HG03066 (cell line): ENCODE measurements at regions not wholly inside any gene's neighbourhood (a gene's known extent, or its start where the extent isn't known, plus 50 kb on each side); places are given as distances from the start of the nearest gene placed in this dataset.

ENCODE experiments used
- ATAC-seq: cut with Tn5 transposase; IDR thresholded peaks from one replicate; pipeline ENCODE4 v1.9.1; 2021; ENCODE audit warnings: low read depth; ENCODE audit not compliant: unreplicated experiment

DNA sequence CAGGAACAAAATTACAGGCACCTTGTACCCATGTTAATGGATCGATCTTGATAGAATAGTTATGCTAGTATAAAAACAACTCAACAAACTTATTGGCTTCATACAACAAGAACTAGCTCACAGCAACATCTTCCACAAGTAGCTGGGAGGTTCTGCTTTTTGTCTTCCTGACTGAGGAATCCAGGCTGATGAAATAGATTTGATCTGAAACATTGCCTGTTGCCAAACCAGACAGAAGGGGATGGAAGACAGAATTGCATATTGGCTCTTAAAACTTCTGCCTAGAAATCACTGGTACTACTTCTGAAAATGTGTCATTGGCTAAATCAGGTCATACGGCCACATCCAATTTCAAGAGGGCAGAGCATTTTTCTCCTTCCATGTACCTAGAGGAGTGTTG lies 267.3 kb downstream of the RFC3 start:
- no peak for ATAC-seq

DNA sequence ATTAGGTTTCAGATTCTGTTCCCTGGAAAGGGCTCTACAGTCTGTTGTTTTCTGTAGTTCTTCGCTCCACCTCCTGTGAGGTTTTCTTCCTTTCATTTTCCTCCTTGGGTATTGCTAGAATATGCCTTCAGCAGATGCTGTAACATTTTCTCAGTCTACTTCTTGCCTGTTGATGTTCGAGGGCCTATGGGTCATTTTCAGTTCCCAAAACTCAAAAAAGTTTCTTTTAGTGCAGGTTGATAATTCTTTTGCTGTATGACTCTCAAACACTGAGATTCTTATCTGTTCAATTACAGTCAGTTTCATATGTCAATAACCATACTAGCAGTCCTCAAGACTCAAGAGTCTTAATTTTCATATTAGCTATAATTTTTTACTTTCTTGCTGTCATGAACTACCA lies 268.3 kb downstream of the RFC3 start:
- no peak for ATAC-seq

DNA sequence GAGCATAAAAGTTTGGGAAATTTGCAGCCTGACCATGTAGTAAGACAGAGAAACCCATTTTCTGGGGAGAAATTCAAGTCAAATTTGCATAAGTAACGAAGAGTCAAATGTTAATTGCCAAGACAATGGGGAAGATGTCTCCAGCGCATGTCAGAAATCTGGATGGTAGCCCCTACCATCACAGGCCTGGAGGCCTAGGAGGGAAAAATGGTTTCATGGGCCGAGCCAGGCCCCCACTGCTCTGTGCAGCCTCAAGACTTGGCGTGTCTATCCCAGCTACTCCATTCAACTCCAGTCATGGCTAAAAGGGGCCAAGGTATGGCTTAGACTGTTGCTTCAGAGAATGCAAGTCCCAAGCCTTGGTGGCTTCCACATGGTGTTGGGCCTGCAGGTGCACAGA lies 269.8 kb downstream of the RFC3 start:
- ATAC-seq, result no peak

DNA sequence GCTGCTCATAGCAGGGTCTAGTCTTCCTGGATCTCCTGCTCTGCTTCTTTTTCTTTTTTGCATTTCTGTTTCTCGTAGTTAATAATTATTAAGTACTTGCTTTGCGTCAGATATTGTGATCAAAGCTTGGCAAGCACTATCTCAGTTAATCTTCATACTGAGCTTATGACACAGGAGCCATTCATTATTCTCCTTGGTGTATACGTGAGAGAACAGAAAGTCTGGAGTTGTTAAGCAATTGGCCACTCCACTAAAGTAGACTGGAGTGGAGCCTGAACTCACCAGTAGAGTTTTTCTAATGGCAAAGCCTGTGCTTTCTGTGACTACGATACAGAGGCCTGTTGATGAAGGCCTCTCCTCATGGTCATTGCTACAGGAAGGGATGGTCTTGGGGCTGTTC lies 285.9 kb downstream of the RFC3 start:
- no peak for ATAC-seq

- ATAC-seq, result no peak
Observed at GRCh38 chr13:34104853-34105252, 286.9 kb downstream of the RFC3 start.

- no peak for ATAC-seq
Observed at GRCh38 chr13:34107806-34108205, 289.9 kb downstream of the RFC3 start.

DNA sequence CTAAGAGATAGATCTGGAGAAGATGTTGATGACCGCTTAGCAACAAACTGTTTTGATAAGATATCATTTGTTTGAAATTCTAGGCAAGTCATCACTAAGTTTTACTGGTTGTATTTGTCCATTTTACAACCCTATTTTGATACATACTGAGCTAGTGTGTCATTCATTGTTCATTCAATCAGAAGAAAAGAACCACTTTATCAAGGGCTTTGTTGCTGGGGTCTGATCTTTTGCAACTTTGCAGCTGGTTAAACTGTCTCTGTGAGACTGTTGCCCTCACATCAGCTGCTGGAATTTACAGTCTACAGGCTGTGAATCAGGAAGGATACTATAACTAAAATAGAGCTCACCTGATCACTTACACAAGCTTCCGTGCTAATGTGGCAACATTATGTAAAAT lies 290.5 kb downstream of the RFC3 start:
- no peak for ATAC-seq

DNA sequence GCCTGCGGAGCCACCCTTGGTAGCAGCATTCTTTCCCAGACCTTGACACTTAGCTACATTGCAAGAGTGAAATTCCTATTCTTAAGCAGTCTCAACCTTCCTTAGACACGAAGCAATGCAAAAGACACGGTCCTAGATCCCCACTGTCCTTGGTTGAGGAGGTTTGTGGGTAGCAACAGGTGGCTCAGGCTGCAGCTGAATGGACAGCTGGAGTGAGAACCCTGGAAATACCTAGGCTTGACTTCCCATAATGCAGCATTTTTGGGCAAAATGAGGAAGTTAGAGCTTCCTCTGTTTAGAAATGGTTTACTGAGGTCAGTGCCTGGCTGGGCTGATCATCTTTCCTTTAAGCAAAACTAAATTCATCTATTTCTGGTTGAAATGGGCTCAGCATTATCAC lies 296.6 kb downstream of the RFC3 start:
- no peak for ATAC-seq

- no peak for ATAC-seq
Observed at GRCh38 chr13:34116651-34117050, 298.7 kb downstream of the RFC3 start.

- no peak for ATAC-seq
Observed at GRCh38 chr13:34124666-34125306, 306.8 kb downstream of the RFC3 start.

DNA sequence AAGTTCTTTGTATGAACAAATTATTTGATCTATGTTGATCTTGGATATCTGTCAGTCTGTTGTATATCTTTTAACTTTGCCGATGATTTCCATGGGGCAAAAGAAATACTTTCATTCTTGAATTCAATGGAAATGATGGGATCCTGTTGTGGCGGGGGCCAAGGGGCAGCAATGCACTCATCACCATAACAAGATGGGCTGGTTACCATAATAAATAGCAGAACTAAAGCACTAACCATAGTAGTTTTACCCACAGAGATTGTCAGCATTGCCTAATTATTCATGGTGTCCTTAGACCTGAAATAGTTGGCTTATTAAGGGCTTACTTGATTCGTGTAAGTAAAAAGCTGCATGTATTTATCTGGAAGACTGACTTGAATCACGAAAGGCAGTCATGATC lies 309.6 kb downstream of the RFC3 start:
- ATAC-seq, result no peak

GRCh38 chr13:34128661-34129060 lies 310.7 kb downstream of the RFC3 start:
- ATAC-seq, result no peak

- ATAC-seq, result no peak
Observed at GRCh38 chr13:34129436-34129835, 311.5 kb downstream of the RFC3 start.

- ATAC-seq, result no peak
Observed at GRCh38 chr13:34137200-34137599, 319.3 kb downstream of the RFC3 start.

DNA sequence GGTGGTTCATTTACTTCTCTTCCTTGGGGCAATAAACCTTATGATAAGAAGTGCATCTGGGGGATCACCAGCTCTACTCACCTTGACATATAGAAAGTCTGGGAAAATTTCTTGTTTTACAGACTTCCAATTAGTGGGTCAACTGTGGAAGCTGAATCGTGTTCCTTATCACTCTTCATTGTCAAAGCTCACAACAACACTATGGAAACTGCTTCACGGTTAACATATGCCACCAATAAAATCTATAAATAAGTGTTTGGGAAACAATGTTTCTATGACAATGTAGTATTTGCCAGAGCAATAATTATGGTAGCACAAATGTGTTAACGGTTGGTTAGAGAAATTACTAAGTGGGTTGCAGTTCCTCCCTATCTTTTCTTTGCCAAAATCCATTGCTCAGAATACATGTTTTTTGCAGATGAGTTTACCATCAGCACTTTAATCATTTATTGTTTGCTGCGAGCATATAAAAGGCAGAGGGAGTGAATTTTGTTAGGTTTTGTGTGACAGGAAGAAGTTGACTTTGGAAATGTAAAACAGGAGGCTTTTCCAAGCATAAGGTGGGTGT lies 321.8 kb downstream of the RFC3 start:
- ATAC-seq, result no peak

- no peak for ATAC-seq
Observed at GRCh38 chr13:34143637-34144036, 325.7 kb downstream of the RFC3 start.

DNA sequence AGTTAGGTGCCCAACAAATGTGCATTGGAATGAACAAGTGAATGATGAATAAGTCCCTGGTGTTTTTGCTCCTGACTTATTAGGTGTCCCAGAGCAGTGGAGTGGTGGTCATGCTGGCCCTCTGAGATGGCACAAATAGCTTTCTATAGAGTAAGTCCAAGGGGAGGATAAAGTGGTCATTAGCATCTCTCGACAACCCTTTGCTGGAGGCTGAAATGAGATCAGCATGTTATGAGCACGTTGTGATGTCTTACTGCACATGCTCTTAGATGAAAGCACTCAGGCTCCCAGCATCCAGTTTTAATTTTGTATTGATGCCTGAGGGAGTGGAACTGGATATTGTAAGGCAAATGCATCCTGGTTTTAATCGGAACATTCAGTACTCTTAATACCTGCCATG lies 326.2 kb downstream of the RFC3 start:
- no peak for ATAC-seq

- ATAC-seq, result no peak
Observed at GRCh38 chr13:34145061-34145460, 327.1 kb downstream of the RFC3 start.

DNA sequence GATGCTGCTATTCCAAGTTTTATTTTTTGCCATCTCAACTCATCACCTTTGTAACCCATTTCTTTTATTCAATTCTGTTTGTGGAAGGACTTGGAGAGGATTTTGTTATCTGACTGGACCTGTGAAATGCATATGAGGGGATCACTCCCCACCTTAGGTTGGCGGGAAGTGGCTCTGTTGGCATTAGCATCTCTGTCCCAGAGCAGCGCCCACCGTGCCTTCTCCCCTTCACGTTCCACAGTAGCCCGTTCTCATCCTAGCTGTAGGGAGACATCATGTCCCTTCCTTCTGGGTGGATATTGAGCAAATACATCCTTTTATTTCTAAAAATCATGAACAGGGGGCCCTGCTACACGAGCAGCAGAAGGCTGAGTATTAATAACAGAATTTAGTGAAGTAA lies 330.4 kb downstream of the RFC3 start:
- ATAC-seq, result no peak

DNA sequence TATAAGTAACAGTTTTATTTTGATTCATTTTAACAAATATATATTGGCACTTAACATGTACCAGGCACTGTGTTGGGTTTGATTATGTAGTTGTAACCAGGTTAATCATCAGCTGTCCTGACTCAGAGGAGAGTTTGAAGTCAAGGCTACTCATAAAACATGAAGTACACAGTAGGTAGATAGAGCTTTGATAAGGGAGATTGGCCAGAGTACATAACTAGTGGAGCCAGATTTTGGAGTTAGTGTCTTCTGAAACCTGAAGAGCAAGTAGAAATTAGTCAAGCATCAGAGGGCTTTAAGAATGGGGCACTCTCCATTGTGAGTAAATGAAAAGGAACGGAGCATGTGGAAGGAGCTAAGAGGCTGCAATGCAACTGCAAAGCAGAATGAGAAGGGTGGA lies 333.9 kb downstream of the RFC3 start:
- no peak for ATAC-seq

DNA sequence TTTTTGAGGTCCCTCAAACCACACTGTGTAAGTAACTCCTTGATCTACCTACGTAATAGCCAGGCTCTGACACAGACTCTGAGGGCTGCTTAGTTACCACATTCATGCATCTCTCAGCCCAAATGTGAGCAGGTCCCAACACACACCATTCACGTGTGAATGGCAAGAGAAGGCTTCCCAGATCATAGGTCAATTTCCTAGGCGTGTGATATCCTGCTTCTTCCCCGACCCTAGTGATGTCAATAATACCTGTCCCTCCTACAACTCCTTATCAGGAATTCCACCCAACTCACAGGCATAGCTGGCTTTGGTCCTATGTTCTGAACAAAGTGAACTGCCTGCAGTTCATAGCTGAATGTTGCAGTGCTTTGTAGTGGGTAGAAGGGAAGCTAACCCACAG lies 334.5 kb downstream of the RFC3 start:
- no peak for ATAC-seq

GRCh38 chr13:34152996-34153395 lies 335.0 kb downstream of the RFC3 start:
- ATAC-seq, result no peak
